ENCODE measurements at regions not wholly inside any gene's neighbourhood (a gene's known extent, or its start where the extent isn't known, plus 50 kb on each side); places are given as distances from the start of the nearest gene placed in this dataset.
"Not testable (repeated sequence)": the region's sequence is repeated elsewhere in the genome, so short reads cannot be mapped to it uniquely, and the experiment has no call there.

DNA sequence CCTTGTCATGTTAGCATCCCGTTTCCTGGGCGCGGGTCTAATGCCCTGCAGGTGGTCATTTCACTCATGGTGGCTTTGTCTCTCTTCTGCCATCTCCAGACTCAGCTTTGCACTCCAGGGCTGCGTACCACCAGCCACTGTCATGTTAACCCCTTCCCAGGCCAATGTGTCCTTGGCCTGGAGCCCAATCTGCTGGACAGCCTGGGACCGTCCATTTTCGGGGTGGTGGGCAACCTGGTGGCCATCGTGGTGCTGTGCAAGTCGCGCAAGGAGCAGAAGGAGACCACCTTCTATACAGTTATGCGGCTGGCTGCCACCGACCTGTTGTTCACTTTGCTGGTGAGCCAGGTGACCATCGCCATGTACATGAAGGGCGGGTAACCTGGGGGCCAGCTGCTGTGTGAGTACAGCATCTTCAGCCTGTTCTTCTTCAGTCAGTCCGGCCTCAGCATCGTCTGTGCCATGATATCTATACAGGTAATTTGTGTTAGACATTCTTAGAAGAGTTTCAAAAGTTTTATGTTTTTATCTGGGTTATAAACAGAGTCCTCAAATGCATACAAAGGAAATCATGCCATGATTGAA is 1654.0 kb downstream of the SPATA31A7 start:
- not testable (repeated sequence) for TF ChIP-seq EZH2 (IDR thresholded peaks at IDR 0.05; ENCODE audit: low read length, missing control alignments); CTCF (conservative IDR thresholded peaks at IDR 0.05 in 1 of 2, IDR thresholded peaks at IDR 0.05 in 1 of 2; ENCODE audit: low read depth in 1 of 2, low read length in 2 of 2)

Data from fibroblast of lung (primary cell).